B cell (primary cell): ENCODE measurements at regions not wholly inside any gene's neighbourhood (a gene's known extent, or its start where the extent isn't known, plus 50 kb on each side); places are given as distances from the start of the nearest gene placed in this dataset.

Experiments
- ATAC-seq: fragments of 200-7000 bp; cut with Tn5 transposase; one replicate; pipeline ENCODE4 v1.10.0; 2021; ENCODE audit warnings: low read depth, mild to moderate bottlenecking, moderate number of reproducible peaks, moderate library complexity
- CTCF ChIA-PET: fragments of 350-600 bp; sonication (Branson Sonifier 250); formaldehyde crosslinking; loops from one replicate; lab custom pipeline; 2021; ENCODE audit warnings: antibody characterized with exemption, inconsistent platforms; lab: Charles Lee
- POLR2A ChIA-PET: fragments of 350-600 bp; sonication (Branson Sonifier 250); formaldehyde crosslinking; loops from one replicate; lab custom pipeline; 2021; ENCODE audit warnings: antibody characterized with exemption; lab: Charles Lee
- DNase-seq: peaks from one replicate; pipeline ENCODE4 v3.0.0; 2013
- H2AFZ ChIP-seq: 2 replicates; pipeline ENCODE4 v1.6.1; 2012; ENCODE audit warnings: mild to moderate bottlenecking, low read depth, low read length; ENCODE audit not compliant: insufficient read depth, poor library complexity, severe bottlenecking
- H3K27ac ChIP-seq, 2 donors: 1 replicate in 1 of 2; 2 replicates in 1 of 2; pipeline ENCODE4 v1.5.1; 2012 to 2013; ENCODE audit warnings: low read length in 2 of 2, mild to moderate bottlenecking in 2 of 2, moderate library complexity in 1 of 2
- H3K27me3 ChIP-seq, 4 experiments: fragments of 200-600 bp in 1 of 4; sonication (generic) in 1 of 4; replicated peaks in 1 of 4; 1 replicate in 2 of 4; 2 replicates in 2 of 4; pipeline versions ENCODE4 v1.6.1 to v1.7.0; 2013 to 2016; ENCODE audit warnings: low read length in 3 of 4, mild to moderate bottlenecking in 2 of 4, mixed read lengths in 1 of 4, moderate library complexity in 1 of 4; ENCODE audit not compliant: insufficient read depth in 4 of 4, control insufficient read depth in 3 of 4; ENCODE audit errors: control extremely low read depth in 1 of 4
- H3K36me3 ChIP-seq, 2 experiments: replicated peaks in 1 of 2; 1 replicate in 1 of 2; 2 replicates in 1 of 2; pipeline versions ENCODE4 v1.6.1 to v1.7.1; 2013; ENCODE audit warnings: low read length in 1 of 2; ENCODE audit not compliant: insufficient read depth in 2 of 2, control insufficient read depth in 1 of 2; ENCODE audit errors: control extremely low read depth in 1 of 2, extremely low read depth in 1 of 2
- H3K4me1 ChIP-seq, 2 donors: fragments of 200-600 bp in 1 of 2; sonication (generic) in 1 of 2; 1 replicate in 1 of 2; 2 replicates in 1 of 2; pipeline versions ENCODE4 v1.5.1 to v1.6.1; 2013 to 2017; ENCODE audit warnings: low read length in 2 of 2; ENCODE audit not compliant: control insufficient read depth in 2 of 2, insufficient read depth in 2 of 2
- H3K4me2 ChIP-seq: replicated peaks from 2 replicates; pipeline ENCODE3; 2012; ENCODE audit warnings: mild to moderate bottlenecking, low read depth, low read length; ENCODE audit not compliant: poor library complexity, severe bottlenecking
- H3K4me3 ChIP-seq, 5 experiments: fragments of 200-600 bp in 1 of 5; sonication (generic) in 1 of 5; 1 replicate in 3 of 5; 2 replicates in 2 of 5; pipeline versions ENCODE4 v1.5.1 to v1.7.0; 2011 to 2016; ENCODE audit warnings: low read length in 4 of 5, mild to moderate bottlenecking in 4 of 5, low read depth in 2 of 5, control low read depth in 1 of 5, moderate library complexity in 1 of 5; ENCODE audit not compliant: insufficient read depth in 1 of 5; ENCODE audit errors: control extremely low read depth in 1 of 5, extremely low read depth in 1 of 5
- H3K79me2 ChIP-seq: fragments of 200-600 bp; sonication (generic); one replicate; pipeline ENCODE4 v1.6.0; 2016; ENCODE audit warnings: low read length; ENCODE audit not compliant: control insufficient read depth, insufficient read depth
- H3K9ac ChIP-seq: fragments of 200-600 bp; sonication (generic); 2 replicates; pipeline ENCODE4 v1.6.1; 2017; ENCODE audit warnings: mild to moderate bottlenecking, low read length, moderate library complexity
- H3K9me3 ChIP-seq, 3 donors: one replicate each; pipeline versions ENCODE4 v1.6.1 to v1.7.1; 2013; ENCODE audit warnings: low read length in 2 of 3; ENCODE audit not compliant: control insufficient read depth in 2 of 3, insufficient read depth in 1 of 3; ENCODE audit errors: control extremely low read depth in 1 of 3
- H4K20me1 ChIP-seq: 2 replicates; pipeline ENCODE4 v1.6.0; 2012; ENCODE audit warnings: mild to moderate bottlenecking, low read length; ENCODE audit not compliant: insufficient read depth, control insufficient read depth, poor library complexity, severe bottlenecking
- H3K27ac Mint-ChIP-seq: one replicate; pipeline ENCODE4 v1.8.0; 2021; ENCODE audit warnings: mixed read lengths
- H3K27me3 Mint-ChIP-seq: one replicate; pipeline ENCODE4 v1.8.0; 2021; ENCODE audit warnings: mixed read lengths
- H3K4me1 Mint-ChIP-seq: one replicate; pipeline ENCODE4 v1.8.0; 2021; ENCODE audit warnings: mixed read lengths
- H3K4me3 Mint-ChIP-seq: one replicate; pipeline ENCODE4 v1.8.0; 2021; ENCODE audit warnings: mixed read lengths
- H3K9me3 Mint-ChIP-seq: one replicate; pipeline ENCODE4 v1.8.0; 2022; ENCODE audit warnings: mixed read lengths; ENCODE audit not compliant: insufficient read depth
- EZH2 ChIP-seq: IDR thresholded peaks from 2 replicates; pipeline ENCODE4 v1.6.1; 2012; ENCODE audit warnings: borderline replicate concordance, low read depth, mild to moderate bottlenecking, moderate library complexity, low read length; ENCODE audit not compliant: insufficient read depth, poor library complexity, severe bottlenecking
- WGBS: methylation state at CpG from one replicate; pipeline ENCODE4 v1.1.5; 2013; ENCODE audit warnings: missing lambda C conversion rate; ENCODE audit not compliant: insufficient coverage; 5-methylcytosine and 5-hydroxymethylcytosine counted together
- intact Hi-C: fragments of 100-400 bp; cut with micrococcal nuclease; formaldehyde crosslinking; loops from one replicate; pipeline ENCODE4 v1.10.0; 2022
- TF ChIP-seq, protein P1 (sequence below): fragments of 200-600 bp; IDR thresholded peaks from one replicate; pipeline ENCODE4 v1.8.0; 2022; ENCODE audit warnings: antibody characterized with exemption, mild to moderate bottlenecking

DNA sequence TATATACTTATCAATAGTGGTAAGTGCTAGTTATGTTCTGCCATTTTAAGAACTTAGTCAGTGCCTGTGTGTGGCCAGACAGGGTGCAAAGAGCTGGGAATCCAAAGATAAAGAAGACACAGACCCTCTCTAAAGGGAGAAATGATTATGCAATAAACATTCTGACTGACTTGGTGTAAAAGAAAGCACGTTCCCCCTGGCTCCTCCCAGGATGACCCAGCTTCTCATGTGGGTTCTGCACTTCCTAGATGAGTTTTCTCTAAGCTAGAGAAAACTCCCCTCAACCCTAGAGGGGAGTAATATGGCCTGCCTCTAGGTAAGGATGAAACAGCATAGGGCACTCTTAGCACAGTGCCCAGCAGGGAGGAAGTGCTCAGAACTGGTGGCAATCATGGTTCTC lies 231.2 kb downstream of the VRK1 start:
- Histone ChIP-seq H3K9me3 (peaks cover 0 to 11% (median 6%) of the 10 kb centered on the region in 3 donors), H3K27me3 (peaks cover 0 to 48% (median 26%) of the 10 kb centered on the region in 4 experiments), H3K9ac (no peak overlapping the region), H3K4me2 (no peak overlapping the region), H4K20me1 (no peaks in the 10 kb centered on the region), H3K4me1 (peaks cover 13 to 16% of the 10 kb centered on the region in 2 donors), H3K4me3 (no peak overlapping the region), H3K79me2 (no peaks in the 10 kb centered on the region), H3K36me3 (no peaks in the 10 kb centered on the region), H3K27ac (no peak overlapping the region), H2AFZ (no peak overlapping the region)
- POLR2A ChIA-PET: no interaction called here
- intact Hi-C loops: no loop called here
- TF ChIP-seq EZH2: no peak
- TF ChIP-seq, protein P1, sequence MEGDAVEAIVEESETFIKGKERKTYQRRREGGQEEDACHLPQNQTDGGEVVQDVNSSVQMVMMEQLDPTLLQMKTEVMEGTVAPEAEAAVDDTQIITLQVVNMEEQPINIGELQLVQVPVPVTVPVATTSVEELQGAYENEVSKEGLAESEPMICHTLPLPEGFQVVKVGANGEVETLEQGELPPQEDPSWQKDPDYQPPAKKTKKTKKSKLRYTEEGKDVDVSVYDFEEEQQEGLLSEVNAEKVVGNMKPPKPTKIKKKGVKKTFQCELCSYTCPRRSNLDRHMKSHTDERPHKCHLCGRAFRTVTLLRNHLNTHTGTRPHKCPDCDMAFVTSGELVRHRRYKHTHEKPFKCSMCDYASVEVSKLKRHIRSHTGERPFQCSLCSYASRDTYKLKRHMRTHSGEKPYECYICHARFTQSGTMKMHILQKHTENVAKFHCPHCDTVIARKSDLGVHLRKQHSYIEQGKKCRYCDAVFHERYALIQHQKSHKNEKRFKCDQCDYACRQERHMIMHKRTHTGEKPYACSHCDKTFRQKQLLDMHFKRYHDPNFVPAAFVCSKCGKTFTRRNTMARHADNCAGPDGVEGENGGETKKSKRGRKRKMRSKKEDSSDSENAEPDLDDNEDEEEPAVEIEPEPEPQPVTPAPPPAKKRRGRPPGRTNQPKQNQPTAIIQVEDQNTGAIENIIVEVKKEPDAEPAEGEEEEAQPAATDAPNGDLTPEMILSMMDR: no peak
- no peak overlapping the region for H3K4me3 Mint-ChIP-seq
- ATAC-seq: no peak
- DNase-seq: no peak
- H3K4me1 Mint-ChIP-seq: peaks cover 21% of the 10 kb centered on the region
- no peaks in the 10 kb centered on the region for H3K9me3 Mint-ChIP-seq
- CTCF ChIA-PET: no interaction called here
- WGBS: no CpG with 5 or more reads among the region's 1 CpG
- H3K27ac Mint-ChIP-seq: no peak overlapping the region
- peaks cover 61% of the 10 kb centered on the region for H3K27me3 Mint-ChIP-seq

DNA sequence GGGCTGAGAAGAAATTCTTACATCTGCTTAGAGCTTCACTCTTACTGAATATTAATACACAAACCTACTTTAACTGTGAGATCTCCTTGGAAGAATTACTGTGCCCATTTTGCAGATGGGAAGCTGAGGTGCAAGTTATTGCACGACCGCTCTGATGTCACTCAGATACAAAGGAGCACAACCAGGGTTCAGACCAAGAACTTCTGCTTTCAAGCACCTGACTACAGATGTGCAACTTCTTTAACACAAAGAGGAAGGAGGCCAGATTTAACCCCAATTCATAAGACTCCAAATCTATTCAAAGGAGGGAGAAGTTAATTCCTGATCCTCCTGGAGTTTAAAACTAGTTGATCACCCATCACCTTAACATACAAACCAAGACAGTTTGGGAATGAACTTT lies 232.6 kb downstream of the VRK1 start:
- Histone ChIP-seq H3K27me3 (peaks cover 0 to 51% (median 23%) of the 10 kb centered on the region in 4 experiments), H4K20me1 (no peaks in the 10 kb centered on the region), H3K27ac (no peak overlapping the region), H3K9ac (no peak overlapping the region), H3K4me3 (no peak overlapping the region), H3K4me2 (no peak overlapping the region), H3K4me1 (peaks cover 18 to 19% of the 10 kb centered on the region in 2 donors), H2AFZ (no peak overlapping the region), H3K79me2 (no peaks in the 10 kb centered on the region), H3K9me3 (peaks cover 0 to 19% (median 6%) of the 10 kb centered on the region in 3 donors), H3K36me3 (no peaks in the 10 kb centered on the region)
- Mint-ChIP-seq H3K27me3 (peaks cover 51% of the 10 kb centered on the region), H3K4me1 (peaks cover 20% of the 10 kb centered on the region), H3K9me3 (no peaks in the 10 kb centered on the region), H3K4me3 (no peak overlapping the region), H3K27ac (no peak overlapping the region)
- intact Hi-C loops: no loop called here
- 44% methylated on average over 2 of the region's 2 CpGs for WGBS
- ATAC-seq: no peak
- TF ChIP-seq EZH2: no peak
- TF ChIP-seq, protein P1: no peak
- DNase-seq: no peak
- POLR2A ChIA-PET: no interaction called here
- CTCF ChIA-PET: no interaction called here
